ENCODE measurements at regions not wholly inside any gene's neighbourhood (a gene's known extent, or its start where the extent isn't known, plus 50 kb on each side); places are given as distances from the start of the nearest gene placed in this dataset.
"Not testable (repeated sequence)": the region's sequence is repeated elsewhere in the genome, so short reads cannot be mapped to it uniquely, and the experiment has no call there.

DNA sequence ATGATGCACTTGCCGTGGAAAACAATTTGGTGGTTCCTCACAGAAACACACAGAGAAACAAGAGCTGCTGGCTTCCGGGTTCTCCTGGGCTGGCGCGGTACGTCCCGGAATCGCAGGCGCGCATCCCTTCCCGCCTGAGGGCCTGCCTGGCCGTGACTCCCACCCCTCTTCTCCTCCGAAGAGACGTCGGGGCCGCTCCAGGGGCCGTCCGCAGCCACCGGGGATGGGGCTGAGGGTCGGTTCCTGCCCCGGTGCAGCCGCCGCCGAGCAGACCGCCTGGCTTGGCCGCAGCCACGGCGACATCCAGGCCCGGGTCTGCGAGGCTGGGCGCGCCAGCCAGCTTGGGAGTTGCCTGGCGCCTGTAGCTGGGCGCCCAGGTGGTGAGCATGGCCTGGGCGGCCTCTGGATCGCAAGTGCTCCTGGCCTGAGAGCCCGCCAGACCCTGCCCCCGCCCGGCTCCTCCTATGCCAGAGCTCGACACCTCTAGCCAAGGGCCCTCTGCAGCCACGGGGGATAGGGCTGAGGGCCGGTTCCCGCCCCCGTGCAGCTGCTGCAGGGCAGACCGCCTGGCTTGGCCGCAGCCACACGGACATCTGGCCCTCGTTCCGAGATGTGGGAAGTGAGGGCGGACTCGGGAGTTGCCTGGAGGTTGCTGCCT is 1647.5 kb downstream of the SPATA31A7 start:
- DNase-seq: peak; percentile 42

DNA sequence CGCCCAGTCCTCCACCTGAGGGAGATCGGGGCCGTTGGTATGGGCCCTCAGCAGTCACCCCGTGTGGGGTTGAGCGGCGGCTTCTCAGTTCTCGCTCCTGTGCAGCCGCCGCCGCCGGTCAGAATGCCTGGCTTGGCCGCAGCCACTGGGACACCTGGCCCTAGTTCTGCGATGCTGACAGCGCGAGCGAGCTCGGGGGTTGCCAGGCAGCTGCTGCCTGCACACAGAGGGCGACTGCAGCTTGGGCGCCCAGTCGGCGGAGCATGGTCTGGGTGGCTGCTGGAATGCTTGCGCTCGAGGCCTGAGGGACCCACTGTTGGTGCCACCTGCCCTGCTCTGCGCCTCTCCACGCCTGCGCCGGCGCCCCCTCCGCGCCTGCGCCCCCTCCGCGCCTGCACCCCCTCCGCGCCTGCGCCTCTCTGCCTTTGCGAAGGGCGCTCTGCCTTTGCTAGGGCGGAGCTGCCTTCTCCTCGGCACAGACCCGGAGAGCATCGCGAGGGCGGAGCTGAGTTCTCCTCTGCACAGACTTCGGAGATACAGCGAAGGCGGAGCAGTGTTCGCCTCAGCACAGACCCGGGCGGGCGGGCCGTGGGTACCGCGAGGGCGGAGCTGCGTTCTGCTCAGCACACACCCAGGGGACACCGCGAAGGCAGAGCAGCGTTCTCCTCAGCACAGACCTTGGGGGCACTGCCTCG is 1648.3 kb downstream of the SPATA31A7 start:
- peak; percentile 95 for DNase-seq

DNA sequence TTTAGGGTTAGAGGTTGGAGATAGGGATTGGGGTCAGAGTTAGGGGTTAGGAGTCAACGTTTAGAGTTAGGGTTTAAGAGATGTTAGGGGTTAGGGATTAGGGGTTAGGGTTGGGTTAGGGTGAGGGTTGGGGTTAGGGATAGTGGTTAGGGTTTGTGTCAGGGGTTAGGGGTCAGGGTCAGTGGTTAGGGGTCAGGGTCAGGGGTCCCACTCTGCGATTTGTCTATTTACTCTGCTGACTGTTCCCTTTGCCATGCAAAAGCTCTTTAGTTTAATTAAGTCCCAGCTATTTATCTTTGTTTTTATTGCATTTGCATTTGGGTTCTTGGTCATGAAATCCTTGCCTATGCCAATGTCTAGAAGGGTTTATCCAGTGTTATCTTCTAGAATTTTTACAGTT is 1649.3 kb downstream of the SPATA31A7 start:
- not testable (repeated sequence) for DNase-seq

DNA sequence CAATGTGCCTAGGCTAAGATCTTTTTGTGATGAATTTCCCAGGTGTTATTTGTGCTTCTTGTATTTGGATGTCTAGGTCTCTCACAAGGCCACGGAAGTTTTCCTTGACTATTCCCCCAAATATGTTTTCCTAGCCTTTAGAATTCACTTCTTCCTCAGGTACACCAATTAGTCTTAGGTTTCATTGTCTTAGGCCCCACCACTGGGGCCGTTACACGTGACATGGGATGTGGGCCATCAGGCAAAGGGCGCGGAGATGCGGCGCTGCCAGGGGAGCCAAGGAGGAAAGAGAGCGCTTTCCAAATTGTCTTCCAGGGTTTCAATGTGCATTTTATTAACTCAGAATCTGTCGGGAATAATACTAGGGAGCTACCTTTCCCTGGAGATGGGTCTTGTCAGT is 1653.3 kb downstream of the SPATA31A7 start:
- DNase-seq: not testable (repeated sequence)

DNA sequence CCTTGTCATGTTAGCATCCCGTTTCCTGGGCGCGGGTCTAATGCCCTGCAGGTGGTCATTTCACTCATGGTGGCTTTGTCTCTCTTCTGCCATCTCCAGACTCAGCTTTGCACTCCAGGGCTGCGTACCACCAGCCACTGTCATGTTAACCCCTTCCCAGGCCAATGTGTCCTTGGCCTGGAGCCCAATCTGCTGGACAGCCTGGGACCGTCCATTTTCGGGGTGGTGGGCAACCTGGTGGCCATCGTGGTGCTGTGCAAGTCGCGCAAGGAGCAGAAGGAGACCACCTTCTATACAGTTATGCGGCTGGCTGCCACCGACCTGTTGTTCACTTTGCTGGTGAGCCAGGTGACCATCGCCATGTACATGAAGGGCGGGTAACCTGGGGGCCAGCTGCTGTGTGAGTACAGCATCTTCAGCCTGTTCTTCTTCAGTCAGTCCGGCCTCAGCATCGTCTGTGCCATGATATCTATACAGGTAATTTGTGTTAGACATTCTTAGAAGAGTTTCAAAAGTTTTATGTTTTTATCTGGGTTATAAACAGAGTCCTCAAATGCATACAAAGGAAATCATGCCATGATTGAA is 1654.0 kb downstream of the SPATA31A7 start:
- DNase-seq: not testable (repeated sequence)

DNA sequence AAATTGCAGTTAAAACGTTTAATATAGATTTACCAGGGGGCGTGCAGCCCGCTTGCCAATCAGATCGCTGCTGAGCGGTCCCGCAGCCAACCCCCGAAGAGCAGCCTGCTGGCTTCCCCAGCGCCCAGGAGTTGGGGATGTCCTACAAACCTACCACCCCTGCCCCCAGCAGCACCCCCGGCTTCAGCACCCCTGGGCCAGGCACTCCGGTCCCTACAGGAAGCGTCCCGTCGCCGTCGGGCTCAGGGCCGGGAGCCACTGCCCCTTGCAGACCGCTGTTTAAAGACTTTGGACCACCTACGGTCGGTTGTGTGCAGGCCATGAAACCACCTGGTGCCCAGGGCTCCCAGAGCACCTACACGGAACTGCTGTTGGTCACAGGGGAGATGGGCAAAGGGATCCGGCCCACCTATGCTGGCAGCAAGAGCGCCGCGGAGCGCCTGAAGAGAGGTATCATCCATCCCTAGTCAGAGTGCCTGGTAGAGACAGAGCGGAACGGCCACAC is 1654.9 kb downstream of the SPATA31A7 start:
- DNase-seq: not testable (repeated sequence)

DNA sequence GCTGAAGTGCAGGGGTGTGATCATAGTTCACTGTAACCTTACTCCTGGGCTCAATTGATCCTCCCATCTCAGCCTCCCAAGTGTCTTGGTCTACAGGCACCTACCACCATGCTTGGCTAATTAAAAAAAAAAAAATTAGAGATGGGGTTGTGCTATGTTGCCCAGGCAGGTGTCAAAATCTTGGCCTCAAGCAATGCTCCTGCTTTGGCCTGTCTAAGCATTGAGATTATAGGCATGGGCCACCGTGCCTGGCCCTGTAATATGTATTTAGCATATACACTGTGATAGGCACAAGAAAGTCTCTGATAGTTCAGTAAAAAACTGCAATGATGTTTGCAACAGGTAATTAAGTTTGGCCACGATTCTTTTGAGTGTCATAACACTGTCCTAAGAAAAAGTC is 1658.4 kb downstream of the SPATA31A7 start:
- not testable (repeated sequence) for DNase-seq

DNA sequence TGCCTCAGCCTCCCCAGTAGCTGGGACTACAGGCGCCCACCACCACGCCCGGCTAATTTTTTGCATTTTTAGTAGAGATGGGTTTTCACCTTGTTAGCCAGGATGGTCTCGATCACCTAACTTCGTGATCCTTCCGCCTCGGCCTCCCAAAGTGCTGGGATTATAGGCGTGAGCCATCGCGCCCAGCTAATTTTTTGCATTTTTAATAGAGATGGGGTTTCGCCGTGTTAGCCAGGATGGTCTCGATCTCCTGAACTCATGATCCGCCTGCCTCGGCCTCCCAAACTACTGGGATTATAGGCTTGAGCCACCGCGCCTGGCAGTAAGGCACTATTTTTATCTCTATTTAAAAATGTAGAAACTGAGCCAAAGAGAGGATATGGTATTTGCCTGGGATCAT is 1660.2 kb downstream of the SPATA31A7 start:
- DNase-seq: not testable (repeated sequence)

DNA sequence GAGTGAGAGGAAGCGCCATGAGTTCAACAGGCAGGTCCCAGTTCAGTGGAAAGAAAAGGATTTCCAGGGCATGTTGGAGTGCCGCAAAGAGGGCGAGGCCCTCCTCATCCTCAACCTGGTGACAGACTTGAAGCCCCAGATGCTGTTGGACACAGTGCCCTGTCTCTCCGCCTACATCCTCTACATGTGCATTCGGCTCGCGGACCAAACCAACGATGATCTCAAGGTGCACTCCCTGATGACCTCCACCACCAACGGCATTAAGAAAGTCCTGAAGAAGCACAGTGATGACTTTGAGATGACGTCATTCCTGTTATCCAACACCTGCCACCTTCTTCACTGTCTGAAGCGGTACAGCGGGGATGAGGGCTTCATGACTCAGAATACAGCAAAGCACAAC is 1667.4 kb downstream of the SPATA31A7 start:
- not testable (repeated sequence) for DNase-seq

DNA sequence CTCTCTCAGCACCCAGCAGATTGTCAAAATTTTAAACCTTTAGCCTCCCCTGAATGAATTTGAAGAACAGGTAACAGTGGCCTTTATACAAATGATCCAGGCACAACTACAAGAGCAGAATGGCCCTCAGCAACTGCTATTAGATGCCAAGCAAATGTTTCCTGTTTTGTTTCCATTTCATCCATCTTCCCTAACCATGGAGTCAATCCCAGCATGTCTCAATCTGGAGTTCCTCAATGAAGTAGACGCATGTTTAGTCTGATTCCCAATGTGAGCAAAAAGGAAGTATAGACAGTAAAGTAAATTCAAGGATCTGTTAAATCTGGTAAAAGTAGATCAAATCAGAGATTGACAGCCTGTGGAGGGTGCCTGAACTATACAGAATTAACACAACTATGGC is 1668.4 kb downstream of the SPATA31A7 start:
- not testable (repeated sequence) for DNase-seq

DNA sequence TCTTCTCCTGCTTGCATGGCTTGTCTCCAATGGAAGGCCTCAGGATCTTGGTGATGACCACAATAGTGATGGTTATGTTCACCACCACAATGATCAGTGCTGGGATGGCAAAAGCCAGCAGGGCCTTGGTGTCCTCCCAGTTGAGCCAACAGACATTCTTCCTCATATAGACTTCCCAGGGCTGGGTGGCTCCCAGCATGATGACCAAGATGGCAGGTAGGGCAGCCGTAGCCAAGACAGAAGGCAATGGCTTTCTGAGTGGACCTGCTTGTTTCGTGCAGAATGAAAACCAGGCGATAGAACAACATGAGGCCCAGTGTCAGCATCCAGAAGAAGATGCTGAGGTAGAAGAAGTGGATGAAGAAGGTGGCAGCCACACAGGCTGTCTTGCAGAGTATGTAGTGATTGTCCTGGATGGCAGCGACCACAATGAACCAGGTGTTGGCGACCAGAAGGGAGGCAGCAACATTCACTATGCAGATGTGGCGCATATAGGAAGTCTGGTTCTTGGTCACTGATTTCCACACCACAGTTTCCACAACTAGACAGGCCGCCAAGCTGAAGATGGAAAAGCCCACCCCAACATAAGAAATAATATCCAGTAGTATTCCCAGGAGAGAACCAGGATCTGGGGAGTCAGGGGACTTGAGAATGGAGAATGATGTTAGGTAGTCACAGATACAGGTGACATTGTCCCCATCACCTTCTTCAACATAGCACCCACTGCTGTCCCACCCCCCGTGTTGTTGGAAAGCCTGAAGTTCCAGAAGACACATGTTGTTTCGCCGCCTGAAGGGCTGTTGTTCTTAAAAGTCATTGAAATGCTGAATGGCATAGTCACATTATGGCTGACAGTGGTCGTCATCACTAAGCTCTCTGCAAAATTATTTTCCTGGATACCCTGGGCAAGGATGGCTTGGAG is 1671.4 kb downstream of the SPATA31A7 start:
- DNase-seq: not testable (repeated sequence)

DNA sequence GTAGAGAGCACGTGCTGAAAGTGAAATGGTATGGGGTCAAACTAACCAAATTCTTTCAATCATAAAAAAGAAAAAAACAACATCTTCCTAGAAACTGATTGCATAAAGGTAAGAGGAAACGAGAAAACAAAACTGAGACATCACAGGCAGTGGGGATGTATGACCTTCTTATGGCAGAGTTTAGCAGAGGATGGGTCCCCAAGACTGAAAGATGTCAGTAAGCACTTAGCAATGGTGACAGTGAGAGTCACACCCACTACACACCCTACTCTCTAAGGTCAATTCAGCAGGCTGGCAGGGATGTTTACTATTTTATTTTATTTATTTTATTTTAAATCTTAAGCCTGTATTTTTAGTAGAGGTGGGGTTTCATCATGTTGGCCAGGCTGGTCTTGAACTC is 1672.3 kb downstream of the SPATA31A7 start:
- DNase-seq: not testable (repeated sequence)

DNA sequence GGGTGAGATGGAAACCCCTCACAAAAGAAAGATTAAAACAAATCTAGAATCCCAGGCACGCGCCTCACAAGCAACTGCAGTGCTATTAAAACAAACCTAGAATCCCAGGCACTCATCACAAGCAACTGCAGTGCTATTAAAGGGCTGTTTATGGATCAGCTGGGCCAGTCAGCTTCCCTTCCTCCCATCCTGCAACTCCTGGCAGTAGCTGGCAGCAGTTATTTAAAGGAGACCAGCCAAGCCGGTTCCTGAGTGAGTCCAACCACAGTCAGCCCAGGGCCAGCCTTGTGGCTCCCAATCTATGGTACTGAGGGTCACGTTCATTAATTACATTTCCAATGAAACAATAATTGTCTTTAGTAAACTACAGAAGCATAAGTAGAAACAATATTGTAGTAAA is 1673.5 kb downstream of the SPATA31A7 start:
- DNase-seq: not testable (repeated sequence)

DNA sequence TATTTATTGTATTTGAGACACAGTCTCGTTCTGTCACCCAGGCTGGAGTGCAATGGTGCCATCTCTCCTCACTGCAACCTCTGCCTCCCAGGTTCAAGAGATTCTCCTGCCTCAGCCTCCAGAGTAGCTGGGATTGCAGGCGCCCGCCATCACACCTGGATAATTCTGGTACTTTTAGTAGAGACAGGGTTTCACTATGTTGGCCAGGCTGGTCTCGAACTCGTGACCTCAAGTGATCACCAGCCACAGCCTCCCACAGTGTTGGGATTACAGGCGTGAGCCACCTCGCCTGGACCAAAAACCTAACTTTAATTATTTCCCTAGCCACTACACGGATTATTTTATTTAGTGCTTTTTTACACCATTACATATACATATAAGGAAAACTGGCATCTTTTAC is 1674.0 kb downstream of the SPATA31A7 start:
- DNase-seq: not testable (repeated sequence)

DNA sequence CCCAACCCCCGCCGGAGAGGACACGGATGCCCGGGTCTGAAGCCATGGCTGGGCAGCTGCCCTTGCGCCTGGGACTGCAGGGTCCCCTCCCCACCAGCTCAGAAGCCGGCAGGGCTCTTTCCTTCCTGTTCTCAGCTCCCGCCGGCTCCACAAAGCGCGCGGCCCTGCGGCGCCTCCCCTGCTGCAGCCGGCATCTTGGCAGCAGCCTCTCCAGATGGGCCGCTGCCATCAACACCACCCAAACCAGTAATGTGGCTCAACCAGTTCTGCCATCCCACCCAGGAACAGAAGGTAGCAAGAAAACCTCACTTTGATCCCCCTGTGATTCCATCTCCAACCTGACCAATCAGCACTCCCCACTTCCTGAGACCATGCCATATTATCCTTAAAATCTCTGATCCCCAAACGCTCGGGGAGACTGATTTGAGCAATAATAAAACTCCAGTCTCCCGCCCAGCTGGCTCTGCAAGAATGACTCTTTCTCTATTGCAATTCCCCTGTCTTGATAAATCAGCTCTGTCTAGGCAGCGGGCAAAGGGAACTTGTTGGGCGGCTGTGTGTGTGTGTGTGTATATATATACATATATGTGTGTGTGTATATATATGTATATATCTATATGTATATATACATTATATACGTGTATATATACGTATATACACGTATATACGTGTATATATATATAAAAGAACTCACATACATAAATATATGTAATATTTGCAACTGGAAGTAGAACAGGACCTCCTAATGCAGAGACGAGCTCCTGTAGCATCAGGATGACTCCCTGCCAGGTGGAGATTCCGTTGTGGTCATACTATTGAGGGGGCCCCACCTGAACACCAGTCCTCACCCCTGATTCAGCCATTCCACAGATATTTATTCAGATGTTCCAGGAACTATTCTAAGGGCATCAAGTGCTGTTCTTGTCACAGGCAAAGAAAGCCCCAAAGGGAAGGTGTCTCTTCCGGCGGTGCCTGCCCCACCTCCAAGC is 1674.9 kb downstream of the SPATA31A7 start:
- not testable (repeated sequence) for DNase-seq

DNA sequence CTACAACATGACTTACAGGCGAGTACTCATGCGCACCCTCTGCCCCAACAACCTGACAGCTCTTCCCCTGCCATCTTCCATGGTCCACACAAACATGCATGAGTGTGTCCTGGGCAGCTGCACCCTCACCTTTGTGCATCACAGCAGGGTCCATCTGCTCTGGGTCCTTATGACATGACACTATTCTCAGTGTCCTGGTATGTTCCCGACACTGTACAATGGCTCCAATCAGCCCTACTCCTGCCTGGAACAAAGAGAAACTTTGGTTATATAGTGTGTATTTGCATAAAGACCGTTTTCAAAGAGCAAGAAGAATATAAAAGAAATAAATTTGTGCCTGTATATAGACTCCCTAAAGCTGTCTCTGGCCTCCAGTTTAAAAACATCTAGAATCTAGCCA is 1679.2 kb downstream of the SPATA31A7 start:
- not testable (repeated sequence) for DNase-seq

DNA sequence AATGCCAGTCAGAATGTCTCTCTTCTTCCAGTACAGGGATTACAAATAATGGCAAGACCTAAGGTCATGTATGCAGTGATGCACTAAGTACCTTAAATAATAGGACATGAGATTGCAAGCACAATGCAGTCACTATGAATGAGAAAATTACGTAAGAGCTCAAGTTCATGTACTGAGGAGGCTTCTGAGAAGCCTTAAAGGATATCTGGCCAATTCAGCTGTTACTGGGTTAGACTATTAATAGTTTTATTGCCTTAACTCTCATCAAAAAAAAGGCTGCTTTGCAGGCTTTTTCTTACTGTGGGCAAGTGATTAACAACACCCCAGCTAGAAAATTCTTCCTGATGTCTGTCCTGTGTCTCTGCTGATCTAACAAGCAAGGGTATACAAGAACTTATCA is 1681.9 kb downstream of the SPATA31A7 start:
- DNase-seq: not testable (repeated sequence)

DNA sequence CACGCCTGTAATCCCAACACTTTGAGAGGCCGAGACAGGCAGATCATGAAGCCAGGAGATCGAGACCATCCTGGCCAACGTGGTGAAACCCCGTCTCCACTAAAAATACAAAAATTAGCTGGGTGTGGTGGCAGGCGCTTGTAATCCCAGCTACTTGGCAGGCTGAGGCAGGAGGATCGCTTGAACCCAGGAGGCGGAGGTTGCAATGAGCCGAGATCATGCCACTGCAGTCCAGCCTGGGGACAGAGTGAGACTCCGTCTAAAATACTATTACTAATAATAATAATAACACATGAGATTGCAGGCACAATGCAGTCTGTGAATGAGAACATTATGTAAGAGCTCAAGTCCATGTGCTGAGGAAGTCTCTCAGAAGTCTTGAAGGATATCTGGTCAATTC is 1684.4 kb downstream of the SPATA31A7 start:
- DNase-seq: not testable (repeated sequence)

DNA sequence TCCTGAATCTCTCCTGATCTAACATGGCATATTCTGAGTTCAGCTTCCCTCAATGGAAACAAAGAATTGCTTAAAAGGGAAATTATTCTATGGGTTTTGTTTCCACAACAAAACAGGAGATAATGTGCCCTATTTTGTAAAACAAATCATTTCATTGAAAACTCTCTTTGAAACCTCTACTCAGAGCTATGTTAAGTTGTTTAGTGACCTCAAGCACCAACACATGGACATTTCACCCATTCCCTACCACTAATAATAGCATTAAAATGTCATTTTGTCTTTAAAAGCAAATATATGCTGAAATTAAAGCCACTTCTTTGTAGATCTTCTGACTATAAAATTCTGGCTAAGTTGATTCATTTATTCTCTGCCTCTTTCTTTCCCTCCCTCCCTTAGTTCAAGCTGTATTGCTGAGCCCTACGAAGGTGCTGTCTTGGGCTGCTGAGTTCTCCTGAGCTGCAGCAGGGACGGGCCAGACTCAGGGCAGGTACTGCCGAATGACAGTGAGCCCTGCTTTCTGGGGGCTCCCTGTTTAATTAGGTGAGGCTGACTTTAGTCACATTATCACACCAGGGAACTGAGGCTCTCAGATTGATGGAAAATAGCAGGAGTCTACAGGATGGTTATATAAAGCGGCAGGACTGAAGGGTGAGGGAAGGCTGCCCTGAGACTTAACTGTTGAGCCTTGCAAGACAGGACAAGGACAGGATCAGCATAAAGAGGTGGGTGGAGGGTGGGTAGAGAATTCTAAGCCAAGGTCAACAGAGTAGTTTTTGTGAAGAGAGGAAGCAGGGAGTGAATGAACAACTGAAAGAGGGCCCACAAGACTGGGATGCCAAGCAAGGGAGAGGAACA is 1685.1 kb downstream of the SPATA31A7 start:
- DNase-seq: not testable (repeated sequence)

DNA sequence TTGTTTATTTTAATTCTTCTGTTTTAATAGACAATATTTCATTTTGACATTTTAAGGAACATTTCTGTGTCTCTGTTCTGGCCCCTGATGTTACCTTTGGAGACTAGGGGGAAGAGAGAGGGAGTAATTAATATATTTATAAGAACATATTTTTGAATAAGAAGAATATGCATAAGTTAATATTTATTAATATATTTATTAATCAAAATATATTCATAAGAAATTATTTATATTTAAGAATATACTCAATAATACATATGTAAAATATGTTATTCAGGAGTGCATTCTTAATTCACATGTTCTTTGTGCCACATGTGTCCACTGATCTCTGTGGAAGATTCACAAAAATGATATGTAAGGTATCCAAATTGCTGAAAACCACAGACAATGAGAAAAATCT is 1687.7 kb downstream of the SPATA31A7 start:
- DNase-seq: not testable (repeated sequence)

All from CD4-positive, alpha-beta T cell treated with Interleukin-17A for 1 hour (primary cell).